Neuronal stem cell (in vitro differentiated cells): ENCODE measurements at regions not wholly inside any gene's neighbourhood (a gene's known extent, or its start where the extent isn't known, plus 50 kb on each side); places are given as distances from the start of the nearest gene placed in this dataset.

Experiments used
- DNase-seq: peaks from one replicate; pipeline ENCODE4 v3.0.0-alpha.2; 2013; ENCODE audit warnings: low spot score
- H2AFZ ChIP-seq: one replicate; pipeline ENCODE4 v1.6.1; 2013; ENCODE audit warnings: mild to moderate bottlenecking, low read length, inconsistent platforms
- H2AK5ac ChIP-seq: 2 replicates; pipeline ENCODE4 v1.6.1; 2013; ENCODE audit warnings: low read depth, mild to moderate bottlenecking, inconsistent platforms, low read length, moderate library complexity, mixed read lengths
- H2BK120ac ChIP-seq: 2 replicates; pipeline ENCODE4 v1.6.1; 2013; ENCODE audit warnings: low read depth, mild to moderate bottlenecking, inconsistent platforms, low read length, moderate library complexity, mixed read lengths
- H2BK12ac ChIP-seq: one replicate; pipeline ENCODE4 v1.6.1; 2013; ENCODE audit warnings: low read length, inconsistent platforms
- H2BK15ac ChIP-seq: 2 replicates; pipeline ENCODE4 v1.6.1; 2013; ENCODE audit warnings: mild to moderate bottlenecking, low read length, inconsistent platforms, mixed read lengths
- H2BK5ac ChIP-seq: one replicate; pipeline ENCODE4 v1.6.1; 2013; ENCODE audit warnings: inconsistent platforms, mild to moderate bottlenecking, low read length, moderate library complexity
- H3K14ac ChIP-seq: one replicate; pipeline ENCODE4 v1.6.1; 2013; ENCODE audit warnings: low read length, inconsistent platforms
- H3K18ac ChIP-seq: 2 replicates; pipeline ENCODE4 v1.6.1; 2013; ENCODE audit warnings: low read length, inconsistent platforms
- H3K23ac ChIP-seq: 2 replicates; pipeline ENCODE4 v1.6.1; 2013; ENCODE audit warnings: low read depth, mild to moderate bottlenecking, mixed read lengths, low read length, inconsistent platforms; ENCODE audit not compliant: poor library complexity
- H3K27ac ChIP-seq: replicated peaks from 3 replicates; pipeline ENCODE4 v1.5.1; 2013; ENCODE audit warnings: low read length, inconsistent platforms
- H3K27me3 ChIP-seq, 3 experiments: 2 replicates each; pipeline ENCODE4 v1.6.1; 2013; ENCODE audit warnings: low read length in 3 of 3, mild to moderate bottlenecking in 2 of 3, inconsistent platforms in 1 of 3, low read depth in 1 of 3, mixed read lengths in 1 of 3, moderate library complexity in 1 of 3; ENCODE audit not compliant: control insufficient read depth in 3 of 3, insufficient read depth in 3 of 3
- H3K36me3 ChIP-seq, 2 donors: replicated peaks in 1 of 2; 2 replicates each; pipeline ENCODE4 v1.6.1; 2013; ENCODE audit warnings: low read length in 2 of 2; ENCODE audit not compliant: control insufficient read depth in 2 of 2, insufficient read depth in 2 of 2
- H3K4ac ChIP-seq: 2 replicates; pipeline ENCODE4 v1.6.1; 2013; ENCODE audit warnings: inconsistent platforms, mild to moderate bottlenecking, low read length, moderate library complexity
- H3K4me1 ChIP-seq, 2 donors: 1 replicate in 1 of 2; 2 replicates in 1 of 2; pipeline ENCODE4 v1.6.1; 2013; ENCODE audit warnings: low read length in 2 of 2, low read depth in 1 of 2; ENCODE audit not compliant: control insufficient read depth in 2 of 2, insufficient read depth in 1 of 2
- H3K4me2 ChIP-seq: one replicate; pipeline ENCODE4 v1.6.1; 2013; ENCODE audit warnings: mild to moderate bottlenecking, low read length, inconsistent platforms; ENCODE audit not compliant: insufficient read depth, poor library complexity, severe bottlenecking
- H3K4me3 ChIP-seq, 2 donors: 2 replicates each; pipeline ENCODE4 v1.5.1; 2013; ENCODE audit warnings: low read length in 2 of 2, mild to moderate bottlenecking in 2 of 2, inconsistent platforms in 1 of 2, moderate library complexity in 1 of 2
- H3K79me1 ChIP-seq: one replicate; pipeline ENCODE4 v1.6.1; 2013; ENCODE audit warnings: low read depth, mild to moderate bottlenecking, inconsistent platforms, low read length, moderate library complexity
- H3K9ac ChIP-seq: one replicate; pipeline ENCODE4 v1.6.1; 2013; ENCODE audit warnings: mild to moderate bottlenecking, low read depth, low read length, inconsistent platforms; ENCODE audit not compliant: poor library complexity
- H3K9me3 ChIP-seq, 2 donors: replicated peaks in 1 of 2; 2 replicates each; pipeline versions ENCODE3 to v1.6.1; 2013; ENCODE audit warnings: low read length in 2 of 2, mild to moderate bottlenecking in 2 of 2, inconsistent platforms in 1 of 2, low read depth in 1 of 2, mixed read lengths in 1 of 2, moderate library complexity in 1 of 2; ENCODE audit not compliant: control insufficient read depth in 2 of 2, insufficient read depth in 1 of 2
- H4K8ac ChIP-seq: one replicate; pipeline ENCODE4 v1.6.1; 2013; ENCODE audit warnings: low read depth, mild to moderate bottlenecking, inconsistent platforms, low read length, moderate library complexity
- H4K91ac ChIP-seq: one replicate; pipeline ENCODE4 v1.6.1; 2013; ENCODE audit warnings: low read length, low read depth, mild to moderate bottlenecking, inconsistent platforms; ENCODE audit not compliant: poor library complexity
- WGBS, 2 donors: extraction: QIAGEN DNeasy Blood & Tissue Kit; methylation state at CpG; one replicate each; pipeline ENCODE4 v1.1.7; 2013; ENCODE audit warnings: missing lambda C conversion rate in 2 of 2, mixed read lengths in 1 of 2; ENCODE audit not compliant: insufficient read length in 2 of 2, insufficient replicate concordance in 1 of 2; ENCODE audit errors: extremely low coverage in 2 of 2; 5-methylcytosine and 5-hydroxymethylcytosine counted together

GRCh38 chr12:25372002-25372401 lies 121.3 kb upstream of the KRAS start:
- H3K23ac ChIP-seq = no peak overlapping the region
- H3K4me1 ChIP-seq = no peaks in the 10 kb centered on the region
- H2BK120ac ChIP-seq = no peak overlapping the region
- no peak overlapping the region for H4K8ac ChIP-seq
- H2AK5ac ChIP-seq = no peak overlapping the region
- H3K79me1 ChIP-seq = no peaks in the 10 kb centered on the region
- H3K9me3 ChIP-seq = no peaks in the 10 kb centered on the region
- no peaks in the 10 kb centered on the region for H3K27me3 ChIP-seq
- DNase-seq = no peak
- no peak overlapping the region for H3K27ac ChIP-seq
- no peak overlapping the region for H2BK5ac ChIP-seq
- no peak overlapping the region for H2AFZ ChIP-seq
- no peak overlapping the region for H3K4me2 ChIP-seq
- no peak overlapping the region for H3K9ac ChIP-seq
- no peak overlapping the region for H2BK12ac ChIP-seq
- no peak overlapping the region for H2BK15ac ChIP-seq
- no peak overlapping the region for H3K4me3 ChIP-seq
- no peak overlapping the region for H3K4ac ChIP-seq
- no peak overlapping the region for H4K91ac ChIP-seq
- H3K14ac ChIP-seq = no peak overlapping the region
- H3K18ac ChIP-seq = no peak overlapping the region
- no peaks in the 10 kb centered on the region for H3K36me3 ChIP-seq

DNA sequence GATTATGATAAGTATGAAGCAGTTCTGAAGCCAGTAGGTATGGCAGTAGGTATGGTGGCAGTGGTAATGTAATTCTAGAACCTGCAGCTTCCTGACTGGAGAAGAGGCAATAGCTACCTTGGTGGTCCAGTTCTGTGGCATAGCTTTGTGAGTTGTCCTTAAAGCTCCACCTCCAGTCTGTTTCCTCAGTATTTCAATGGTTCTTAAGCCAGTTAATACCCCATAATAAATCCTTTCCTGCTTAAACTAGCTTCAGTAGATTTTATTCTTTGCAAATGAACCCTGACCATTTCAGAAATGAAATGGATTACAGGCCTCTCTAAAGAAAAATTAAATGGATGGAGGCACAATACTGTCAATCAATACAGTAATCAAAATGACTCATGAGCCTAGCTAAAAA lies 117.8 kb upstream of the KRAS start:
- H3K4ac ChIP-seq = no peak overlapping the region
- H2AFZ ChIP-seq = no peak overlapping the region
- no peaks in the 10 kb centered on the region for H3K9me3 ChIP-seq
- H3K18ac ChIP-seq = no peak overlapping the region
- H3K14ac ChIP-seq = no peak overlapping the region
- no peak overlapping the region for H3K23ac ChIP-seq
- H3K79me1 ChIP-seq = no peaks in the 10 kb centered on the region
- H3K4me1 ChIP-seq = no peaks in the 10 kb centered on the region
- no peak for DNase-seq
- H2AK5ac ChIP-seq = no peak overlapping the region
- no peak overlapping the region for H3K27ac ChIP-seq
- H2BK12ac ChIP-seq = no peak overlapping the region
- no peak overlapping the region for H4K8ac ChIP-seq
- H3K27me3 ChIP-seq = no peaks in the 10 kb centered on the region
- H2BK15ac ChIP-seq = no peak overlapping the region
- H3K4me2 ChIP-seq = no peak overlapping the region
- no peak overlapping the region for H2BK5ac ChIP-seq
- H2BK120ac ChIP-seq = no peak overlapping the region
- no peaks in the 10 kb centered on the region for H3K36me3 ChIP-seq
- no peak overlapping the region for H3K9ac ChIP-seq
- no peak overlapping the region for H4K91ac ChIP-seq
- H3K4me3 ChIP-seq = no peak overlapping the region

DNA sequence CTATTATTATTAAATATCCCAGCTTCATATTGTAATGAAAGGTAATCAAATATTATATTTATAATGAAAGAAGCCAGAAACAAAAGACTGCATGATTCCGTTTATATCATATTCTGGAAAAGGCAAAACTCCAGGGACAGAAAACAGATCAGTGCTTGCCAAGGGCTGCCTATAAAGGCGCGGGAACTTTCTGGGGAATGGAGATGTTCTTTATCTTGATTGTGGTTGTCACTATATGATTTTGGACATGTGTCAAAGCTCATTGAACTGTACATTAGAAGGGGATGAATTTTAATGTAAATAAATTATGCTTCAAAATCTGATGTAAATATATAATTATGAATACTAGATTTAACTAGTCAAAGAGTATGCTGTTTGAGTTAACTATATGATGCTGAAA lies 115.4 kb upstream of the KRAS start:
- WGBS, 2 donors = no CpG with 5 or more reads among the region's 3 CpGs
- Histone ChIP-seq H3K18ac (no peak overlapping the region), H2AFZ (no peak overlapping the region), H4K91ac (no peak overlapping the region), H3K4me3 (no peak overlapping the region), H3K36me3 (no peaks in the 10 kb centered on the region), H3K27me3 (no peaks in the 10 kb centered on the region), H3K9ac (no peak overlapping the region), H2BK15ac (no peak overlapping the region), H3K4me1 (no peaks in the 10 kb centered on the region), H3K4me2 (no peak overlapping the region), H2BK5ac (no peak overlapping the region), H3K14ac (no peak overlapping the region), H3K23ac (no peak overlapping the region), H4K8ac (no peak overlapping the region), H2BK120ac (no peak overlapping the region), H3K79me1 (no peaks in the 10 kb centered on the region), H3K9me3 (no peaks in the 10 kb centered on the region), H3K4ac (no peak overlapping the region), H3K27ac (no peak overlapping the region), H2AK5ac (no peak overlapping the region), H2BK12ac (no peak overlapping the region)
- no peak for DNase-seq

DNA sequence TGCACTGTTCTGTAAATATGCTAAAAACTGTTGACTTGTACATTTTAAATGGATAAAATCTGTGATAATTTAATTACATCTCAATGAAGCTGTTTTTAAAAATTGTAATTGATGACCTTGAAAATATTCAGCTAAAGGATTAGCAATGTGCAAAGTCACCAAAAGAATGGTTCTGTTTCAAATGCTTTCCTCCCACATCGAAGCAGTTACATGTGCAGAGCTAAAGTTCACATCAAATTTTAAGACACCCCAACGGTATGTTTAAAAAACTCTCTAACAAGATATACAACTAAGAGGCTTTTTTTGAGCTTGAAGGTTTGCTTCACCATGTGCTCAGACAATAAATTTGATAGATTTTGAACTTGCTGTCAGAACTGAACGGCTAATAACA lies 114.6 kb upstream of the KRAS start:
- no CpG with 5 or more reads among the region's 3 CpGs for WGBS, 2 donors
- no peak for DNase-seq
- no peaks in the 10 kb centered on the region for H3K79me1 ChIP-seq
- H3K4me3 ChIP-seq = no peak overlapping the region
- no peaks in the 10 kb centered on the region for H3K4me1 ChIP-seq
- H3K4me2 ChIP-seq = no peak overlapping the region
- no peak overlapping the region for H3K23ac ChIP-seq
- H3K9me3 ChIP-seq = no peaks in the 10 kb centered on the region
- no peak overlapping the region for H2BK5ac ChIP-seq
- H3K4ac ChIP-seq = no peak overlapping the region
- H2AFZ ChIP-seq = no peak overlapping the region
- no peak overlapping the region for H4K91ac ChIP-seq
- no peak overlapping the region for H3K9ac ChIP-seq
- H3K27ac ChIP-seq = no peak overlapping the region
- H2BK12ac ChIP-seq = no peak overlapping the region
- no peaks in the 10 kb centered on the region for H3K36me3 ChIP-seq
- H3K14ac ChIP-seq = no peak overlapping the region
- H2BK15ac ChIP-seq = no peak overlapping the region
- no peak overlapping the region for H2AK5ac ChIP-seq
- no peak overlapping the region for H2BK120ac ChIP-seq
- H3K27me3 ChIP-seq = no peaks in the 10 kb centered on the region
- H4K8ac ChIP-seq = no peak overlapping the region
- H3K18ac ChIP-seq = no peak overlapping the region
